ENCODE measurements at regions not wholly inside any gene's neighbourhood (a gene's known extent, or its start where the extent isn't known, plus 50 kb on each side); places are given as distances from the start of the nearest gene placed in this dataset.

DNA sequence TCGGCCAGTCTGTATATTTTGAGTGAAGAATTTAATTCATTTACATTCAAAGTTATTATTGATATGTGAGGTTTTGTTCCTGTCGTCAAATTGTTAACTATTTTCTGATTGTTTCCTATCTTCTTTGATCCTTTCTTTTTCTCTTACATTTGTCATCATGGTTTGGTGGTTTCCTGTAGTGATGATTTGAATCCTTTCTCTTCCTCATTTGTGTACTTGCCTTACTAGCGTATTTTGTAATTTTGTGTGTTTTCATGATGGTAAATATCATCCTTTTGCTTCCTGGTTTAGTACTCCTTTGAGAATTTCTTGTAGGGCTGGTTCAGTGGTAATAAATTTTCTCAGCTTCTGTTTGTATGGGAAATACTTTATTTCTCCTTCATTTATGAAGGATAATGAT is 151.7 kb upstream of the CEP162 start:
- Histone ChIP-seq H2AFZ (ENCODE audit: low read depth, low read length) (no peak overlapping the region), H3K4me2 (ENCODE audit: insufficient read depth, low read length) (no peak overlapping the region), H3K4me1 (ENCODE audit: control insufficient read depth, extremely low read depth, insufficient read depth, low read length) (no peaks in the 10 kb centered on the region), H3K27ac (ENCODE audit: insufficient read depth, low read depth, low read length) (no peak overlapping the region), H3K4me3 (replicated peaks in 1 of 3; ENCODE audit: insufficient read depth in 1 of 3, low read depth in 1 of 3, low read length in 3 of 3) (no peak overlapping the region), H3K9ac (replicated peaks; ENCODE audit: extremely low read depth, insufficient read depth, low read length) (no peak overlapping the region), H3K27me3 (ENCODE audit: control insufficient read depth in 2 of 2, insufficient read depth in 2 of 2, low read length in 2 of 2) (no peaks in the 10 kb centered on the region), H4K20me1 (replicated peaks; ENCODE audit: control insufficient read depth, extremely low read depth, insufficient read depth, low read length) (no peaks in the 10 kb centered on the region), H3K79me2 (ENCODE audit: control insufficient read depth, insufficient read depth, low read length) (no peaks in the 10 kb centered on the region), H3K36me3 (ENCODE audit: control insufficient read depth in 2 of 2, extremely low read depth in 1 of 2, insufficient read depth in 2 of 2, low read length in 2 of 2) (no peaks in the 10 kb centered on the region), H3K9me1 (replicated peaks; ENCODE audit: control insufficient read depth, extremely low read depth, insufficient read depth, low read length) (no peaks in the 10 kb centered on the region), H3K9me3 (replicated peaks; ENCODE audit: control insufficient read depth, insufficient read depth, low read length) (no peaks in the 10 kb centered on the region)
- BruUV-seq (replicated peaks), result no TSS peak
- intact Hi-C loops (cut with micrococcal nuclease), result no loop called here
- TF ChIP-seq, protein P1, sequence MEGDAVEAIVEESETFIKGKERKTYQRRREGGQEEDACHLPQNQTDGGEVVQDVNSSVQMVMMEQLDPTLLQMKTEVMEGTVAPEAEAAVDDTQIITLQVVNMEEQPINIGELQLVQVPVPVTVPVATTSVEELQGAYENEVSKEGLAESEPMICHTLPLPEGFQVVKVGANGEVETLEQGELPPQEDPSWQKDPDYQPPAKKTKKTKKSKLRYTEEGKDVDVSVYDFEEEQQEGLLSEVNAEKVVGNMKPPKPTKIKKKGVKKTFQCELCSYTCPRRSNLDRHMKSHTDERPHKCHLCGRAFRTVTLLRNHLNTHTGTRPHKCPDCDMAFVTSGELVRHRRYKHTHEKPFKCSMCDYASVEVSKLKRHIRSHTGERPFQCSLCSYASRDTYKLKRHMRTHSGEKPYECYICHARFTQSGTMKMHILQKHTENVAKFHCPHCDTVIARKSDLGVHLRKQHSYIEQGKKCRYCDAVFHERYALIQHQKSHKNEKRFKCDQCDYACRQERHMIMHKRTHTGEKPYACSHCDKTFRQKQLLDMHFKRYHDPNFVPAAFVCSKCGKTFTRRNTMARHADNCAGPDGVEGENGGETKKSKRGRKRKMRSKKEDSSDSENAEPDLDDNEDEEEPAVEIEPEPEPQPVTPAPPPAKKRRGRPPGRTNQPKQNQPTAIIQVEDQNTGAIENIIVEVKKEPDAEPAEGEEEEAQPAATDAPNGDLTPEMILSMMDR (IDR thresholded peaks at IDR 0.05; ENCODE audit: extremely low read depth in 1 of 2, insufficient read depth in 1 of 2, low read depth in 1 of 2, low read length in 2 of 2), result no peak
- TF ChIP-seq POLR2AphosphoS5 (IDR thresholded peaks at IDR 0.05; ENCODE audit: insufficient read depth, low read depth, low read length) (no peak), GATA2 (IDR thresholded peaks at IDR 0.05; ENCODE audit: insufficient read depth, insufficient read length, low read depth, low read length) (no peak), EZH2 (IDR thresholded peaks at IDR 0.05; ENCODE audit: borderline replicate concordance, low read depth, low read length, severe bottlenecking) (no peak), FOS (IDR thresholded peaks at IDR 0.05; ENCODE audit: borderline replicate concordance, insufficient read depth, low read length) (no peak), MYC (IDR thresholded peaks at IDR 0.05; ENCODE audit: low read depth, low read length) (no peak), POLR2A (IDR thresholded peaks at IDR 0.05; ENCODE audit: low read depth, low read length) (no peak), JUN (IDR thresholded peaks at IDR 0.05; ENCODE audit: borderline replicate concordance, insufficient read depth, insufficient read length, low read depth) (no peak)
- TF ChIP-seq, protein P2, sequence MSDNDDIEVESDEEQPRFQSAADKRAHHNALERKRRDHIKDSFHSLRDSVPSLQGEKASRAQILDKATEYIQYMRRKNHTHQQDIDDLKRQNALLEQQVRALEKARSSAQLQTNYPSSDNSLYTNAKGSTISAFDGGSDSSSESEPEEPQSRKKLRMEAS (IDR thresholded peaks at IDR 0.05; ENCODE audit: insufficient read depth, insufficient read length), result no peak
- CTCF ChIA-PET, result interaction anchor here (1.4 kb wide), 1 partner anchor 8 kb away, joined by 4 read pairs; no protein-coding TSS in a partner anchor
- POLR2A ChIA-PET, result no interaction called here
- dilution Hi-C loops (cut with MboI; ENCODE audit: extremely low pct_ligation_motif_present, low sequenced_read_pairs), result no loop called here
- FAIRE-seq (no peak), DNase-seq (ENCODE audit: low read depth, low spot score) (no peak)
